Germinal center (tissue), 1 donor: ENCODE measurements at regions not wholly inside any gene's neighbourhood (a gene's known extent, or its start where the extent isn't known, plus 50 kb on each side); places are given as distances from the start of the nearest gene placed in this dataset.

ENCODE experiments used
- DNase-seq: peaks from one replicate; pipeline ENCODE4 v3.0.0; 2012; ENCODE audit warnings: mixed read lengths, low spot score

GRCh38 chr2:122414902-122415301 lies 659.5 kb downstream of the TSN start:
- DNase-seq: no peak

GRCh38 chr2:122417114-122417513 lies 661.7 kb downstream of the TSN start:
- DNase-seq: no peak

- no peak for DNase-seq
Observed at GRCh38 chr2:122421775-122422174, 666.3 kb downstream of the TSN start.

GRCh38 chr2:122422384-122422991 lies 667.0 kb downstream of the TSN start:
- DNase-seq: no peak

GRCh38 chr2:122423934-122424333 lies 668.5 kb downstream of the TSN start:
- no peak for DNase-seq

GRCh38 chr2:122433123-122433754 lies 677.8 kb downstream of the TSN start:
- no peak for DNase-seq

- DNase-seq: no peak
Observed at GRCh38 chr2:122445003-122445402, 689.6 kb downstream of the TSN start.

- DNase-seq: no peak
Observed at GRCh38 chr2:122446761-122447160, 691.3 kb downstream of the TSN start.

GRCh38 chr2:122447237-122447636 lies 691.8 kb downstream of the TSN start:
- DNase-seq: no peak

GRCh38 chr2:122451040-122451439 lies 695.6 kb downstream of the TSN start:
- DNase-seq: no peak

GRCh38 chr2:122451697-122452096 lies 696.2 kb downstream of the TSN start:
- no peak for DNase-seq

GRCh38 chr2:122469147-122469546 lies 713.7 kb downstream of the TSN start:
- DNase-seq: no peak

- DNase-seq: no peak
Observed at GRCh38 chr2:122471753-122472152, 716.3 kb downstream of the TSN start.

GRCh38 chr2:122478117-122478516 lies 722.7 kb downstream of the TSN start:
- no peak for DNase-seq

- no peak for DNase-seq
Observed at GRCh38 chr2:122478771-122479170, 723.3 kb downstream of the TSN start.

- no peak for DNase-seq
Observed at GRCh38 chr2:122480501-122481243, 725.2 kb downstream of the TSN start.

- DNase-seq: no peak
Observed at GRCh38 chr2:122481244-122481622, 725.8 kb downstream of the TSN start.

GRCh38 chr2:122481717-122482116 lies 726.3 kb downstream of the TSN start:
- DNase-seq: no peak

- DNase-seq: no peak
Observed at GRCh38 chr2:122486086-122486485, 730.6 kb downstream of the TSN start.

- no peak for DNase-seq
Observed at GRCh38 chr2:122486705-122487415, 731.4 kb downstream of the TSN start.

GRCh38 chr2:122491011-122491410 lies 735.6 kb downstream of the TSN start:
- DNase-seq: no peak

GRCh38 chr2:122500316-122501105 lies 745.1 kb downstream of the TSN start:
- no peak for DNase-seq
